RWPE2 (cell line): ENCODE measurements at regions not wholly inside any gene's neighbourhood (a gene's known extent, or its start where the extent isn't known, plus 50 kb on each side); places are given as distances from the start of the nearest gene placed in this dataset.

ENCODE experiments used
- ATAC-seq: fragments of 200-7000 bp; cut with Tn5 transposase; 3 replicates; pipeline ENCODE4 v1.9.1; 2021; ENCODE audit warnings: low read depth
- DNase-seq: peaks from one replicate; pipeline ENCODE4 v3.0.0-alpha.2; 2020; ENCODE audit warnings: low spot score
- H3K27ac ChIP-seq: fragments of 450-650 bp; 2 replicates; pipeline ENCODE4 v1.5.1; 2017; ENCODE audit warnings: mild to moderate bottlenecking; ENCODE audit not compliant: poor library complexity, severe bottlenecking
- H3K27me3 ChIP-seq: fragments of 250-450 bp; sonication (Bioruptor Pico); 2 replicates; pipeline ENCODE4 v1.5.1; 2021; ENCODE audit warnings: mild to moderate bottlenecking, moderate library complexity; ENCODE audit not compliant: insufficient read depth, poor library complexity, severe bottlenecking
- H3K36me3 ChIP-seq: fragments of 250-450 bp; sonication (Bioruptor Pico); 2 replicates; pipeline ENCODE4 v1.5.1; 2020; ENCODE audit warnings: low read depth, mild to moderate bottlenecking, moderate library complexity
- H3K4me1 ChIP-seq: fragments of 250-450 bp; sonication (Bioruptor Pico); 2 replicates; pipeline ENCODE4 v1.5.1; 2021; ENCODE audit warnings: mild to moderate bottlenecking, moderate library complexity; ENCODE audit not compliant: insufficient read depth, poor library complexity, severe bottlenecking
- H3K4me3 ChIP-seq: fragments of 250-450 bp; sonication (Bioruptor Pico); 2 replicates; pipeline ENCODE4 v1.5.1; 2021; ENCODE audit warnings: mild to moderate bottlenecking, moderate library complexity; ENCODE audit not compliant: severe bottlenecking
- H3K9me3 ChIP-seq: fragments of 250-450 bp; sonication (Bioruptor Pico); 2 replicates; pipeline ENCODE4 v1.5.1; 2021; ENCODE audit warnings: mild to moderate bottlenecking, moderate library complexity; ENCODE audit not compliant: severe bottlenecking
- CTCF ChIP-seq: fragments of 450-650 bp; IDR thresholded peaks from one replicate; pipeline ENCODE4 v1.5.1; 2017; ENCODE audit warnings: mild to moderate bottlenecking, moderate library complexity; ENCODE audit not compliant: poor library complexity, severe bottlenecking

DNA sequence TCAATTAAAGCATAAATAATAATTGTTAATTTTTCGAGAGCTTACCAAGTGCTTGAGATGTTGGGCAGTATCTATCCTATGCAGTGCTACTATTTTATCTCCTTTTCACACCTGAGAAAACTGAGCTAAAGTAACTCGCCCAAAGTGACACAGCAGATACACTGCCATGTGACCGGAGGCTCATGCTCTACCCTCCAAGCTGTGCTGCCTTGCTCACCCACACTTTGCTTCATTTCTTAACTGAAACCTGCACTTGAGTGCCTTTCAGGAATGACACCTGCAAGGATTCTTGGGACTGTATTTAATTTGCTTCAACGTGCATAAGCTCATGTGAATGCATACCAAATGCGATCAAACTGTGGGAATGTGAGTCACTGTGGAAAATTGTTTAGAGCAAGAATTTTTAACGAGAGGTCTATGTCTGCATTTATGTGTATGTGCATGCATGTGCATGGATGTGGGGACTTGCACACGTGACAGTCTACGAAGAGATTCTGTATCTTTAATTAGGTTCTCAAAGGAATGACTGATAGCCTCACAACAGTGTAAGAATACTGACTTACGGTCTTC is 119.2 kb downstream of the ADCYAP1R1 start:
- Histone ChIP-seq H3K27ac (no peak overlapping the region), H3K4me1 (no peaks in the 10 kb centered on the region), H3K9me3 (no peaks in the 10 kb centered on the region), H3K4me3 (no peak overlapping the region), H3K36me3 (no peaks in the 10 kb centered on the region), H3K27me3 (no peaks in the 10 kb centered on the region)
- ATAC-seq (no peak), DNase-seq (no peak)
- TF ChIP-seq CTCF: no peak
